SU-DHL-6 (cell line): ENCODE measurements at regions not wholly inside any gene's neighbourhood (a gene's known extent, or its start where the extent isn't known, plus 50 kb on each side); places are given as distances from the start of the nearest gene placed in this dataset.

Source experiments
- CTCF ChIP-seq: fragments of 200-600 bp; sonication (generic); IDR thresholded peaks from one replicate; pipeline ENCODE4 v1.5.1; 2017; ENCODE audit warnings: antibody characterized with exemption, mild to moderate bottlenecking, low read length, moderate library complexity; ENCODE audit not compliant: insufficient read depth, poor library complexity, severe bottlenecking
- EZH2phosphoT487 ChIP-seq: fragments of 200-600 bp; sonication (generic), shearing (Covaris generic); conservative IDR thresholded peaks from 2 replicates; pipeline ENCODE4 v1.6.1; 2018; ENCODE audit warnings: mild to moderate bottlenecking, antibody characterized with exemption, low read length, moderate library complexity, mixed read lengths

- TF ChIP-seq CTCF (no peak), EZH2phosphoT487 (no peak)
Measured at GRCh38 chr4:116546759-116547158, 538.6 kb downstream of the TRAM1L1 start.
